ENCODE measurements at regions not wholly inside any gene's neighbourhood (a gene's known extent, or its start where the extent isn't known, plus 50 kb on each side); places are given as distances from the start of the nearest gene placed in this dataset.

DNA sequence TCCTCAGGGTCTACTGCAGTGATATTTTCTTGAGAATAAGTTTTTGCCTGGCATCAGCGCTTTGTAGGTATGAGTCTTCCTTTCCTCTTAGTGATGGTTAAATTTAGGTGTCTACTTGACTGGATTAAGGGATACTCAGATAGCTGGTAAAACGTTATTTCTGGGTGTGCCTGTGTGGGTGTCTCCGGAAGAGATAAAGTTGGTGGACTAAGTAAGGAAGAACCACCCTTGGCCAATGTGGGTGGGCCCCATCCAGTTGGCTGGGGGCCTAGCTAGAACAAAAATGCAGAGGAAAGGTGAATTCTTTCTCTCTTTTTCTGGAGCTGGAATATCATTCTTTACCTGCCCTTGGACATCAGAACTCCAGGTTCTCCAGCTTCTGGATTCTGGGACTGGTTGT is 138.8 kb downstream of the ADCYAP1R1 start:
- TF ChIP-seq, protein P1, sequence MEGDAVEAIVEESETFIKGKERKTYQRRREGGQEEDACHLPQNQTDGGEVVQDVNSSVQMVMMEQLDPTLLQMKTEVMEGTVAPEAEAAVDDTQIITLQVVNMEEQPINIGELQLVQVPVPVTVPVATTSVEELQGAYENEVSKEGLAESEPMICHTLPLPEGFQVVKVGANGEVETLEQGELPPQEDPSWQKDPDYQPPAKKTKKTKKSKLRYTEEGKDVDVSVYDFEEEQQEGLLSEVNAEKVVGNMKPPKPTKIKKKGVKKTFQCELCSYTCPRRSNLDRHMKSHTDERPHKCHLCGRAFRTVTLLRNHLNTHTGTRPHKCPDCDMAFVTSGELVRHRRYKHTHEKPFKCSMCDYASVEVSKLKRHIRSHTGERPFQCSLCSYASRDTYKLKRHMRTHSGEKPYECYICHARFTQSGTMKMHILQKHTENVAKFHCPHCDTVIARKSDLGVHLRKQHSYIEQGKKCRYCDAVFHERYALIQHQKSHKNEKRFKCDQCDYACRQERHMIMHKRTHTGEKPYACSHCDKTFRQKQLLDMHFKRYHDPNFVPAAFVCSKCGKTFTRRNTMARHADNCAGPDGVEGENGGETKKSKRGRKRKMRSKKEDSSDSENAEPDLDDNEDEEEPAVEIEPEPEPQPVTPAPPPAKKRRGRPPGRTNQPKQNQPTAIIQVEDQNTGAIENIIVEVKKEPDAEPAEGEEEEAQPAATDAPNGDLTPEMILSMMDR (IDR thresholded peaks at IDR 0.05; ENCODE audit: low read depth, low read length): no peak
- no peak for DNase-seq (ENCODE audit: extremely low read depth, low read depth)

DNA sequence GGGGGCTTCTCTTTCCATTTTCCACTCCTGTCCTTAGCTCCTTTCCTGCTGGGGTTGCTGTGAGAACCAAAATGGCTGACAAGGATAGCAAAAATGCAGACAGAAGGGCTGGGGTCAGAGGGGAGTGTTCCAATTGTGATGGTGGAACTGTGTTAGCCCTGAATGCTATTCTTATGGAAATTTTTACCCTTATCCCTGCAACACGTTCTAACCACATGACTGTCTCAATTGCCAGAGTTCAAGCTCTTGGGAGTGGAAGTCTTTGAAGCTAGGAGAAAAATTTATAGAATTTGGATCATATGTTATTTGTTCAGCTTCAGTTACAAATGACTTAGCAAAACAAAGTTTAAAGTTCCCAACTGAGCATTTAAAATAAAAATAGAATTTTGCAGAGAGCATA is 134.1 kb downstream of the ADCYAP1R1 start:
- no peak for DNase-seq (ENCODE audit: extremely low read depth, low read depth)
- TF ChIP-seq, protein P1 (IDR thresholded peaks at IDR 0.05; ENCODE audit: low read depth, low read length): no peak

DNA sequence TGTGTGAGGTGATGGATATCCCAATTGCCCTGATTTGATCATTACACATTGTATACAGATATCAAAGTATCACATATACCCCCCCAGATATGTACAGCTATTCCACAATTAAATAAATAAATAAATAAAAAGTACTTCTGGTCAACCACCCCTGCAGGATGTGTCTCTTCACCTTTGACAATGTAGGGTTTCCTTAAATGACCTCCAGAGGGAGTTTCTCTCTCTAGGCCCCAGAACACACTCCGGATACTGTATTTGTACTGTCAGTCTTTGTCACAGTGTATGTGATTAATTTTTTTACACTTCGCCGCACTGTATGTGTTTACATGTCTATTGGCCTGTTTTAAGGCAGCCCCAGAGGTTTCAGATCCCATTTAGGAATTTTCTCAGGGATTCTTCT is 123.6 kb downstream of the ADCYAP1R1 start:
- no peak for DNase-seq (ENCODE audit: extremely low read depth, low read depth)
- TF ChIP-seq, protein P1 (IDR thresholded peaks at IDR 0.05; ENCODE audit: low read depth, low read length): no peak; the same call in 1 of the 2 replicates

DNA sequence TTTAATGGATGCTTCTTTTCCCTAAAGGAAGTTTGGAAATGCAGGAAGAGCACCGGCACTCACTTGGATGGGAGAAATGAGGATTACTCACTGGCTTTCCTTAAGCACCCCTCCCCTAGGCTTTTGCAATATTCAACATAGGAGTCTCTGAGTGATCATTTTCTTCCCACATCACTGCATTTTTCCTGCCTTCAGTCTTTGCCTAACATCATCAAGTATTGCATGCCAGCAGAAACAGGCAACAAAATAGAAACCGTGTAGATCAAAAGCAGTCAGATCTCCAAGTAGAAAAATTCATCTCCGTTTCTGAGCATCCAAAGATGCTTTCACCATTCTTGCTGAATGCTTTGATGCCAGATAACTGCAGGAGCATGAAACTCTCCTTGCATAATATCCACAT is 119.9 kb downstream of the ADCYAP1R1 start:
- TF ChIP-seq, protein P1 (IDR thresholded peaks at IDR 0.05; ENCODE audit: low read depth, low read length): no peak
- DNase-seq (ENCODE audit: extremely low read depth, low read depth): no peak

DNA sequence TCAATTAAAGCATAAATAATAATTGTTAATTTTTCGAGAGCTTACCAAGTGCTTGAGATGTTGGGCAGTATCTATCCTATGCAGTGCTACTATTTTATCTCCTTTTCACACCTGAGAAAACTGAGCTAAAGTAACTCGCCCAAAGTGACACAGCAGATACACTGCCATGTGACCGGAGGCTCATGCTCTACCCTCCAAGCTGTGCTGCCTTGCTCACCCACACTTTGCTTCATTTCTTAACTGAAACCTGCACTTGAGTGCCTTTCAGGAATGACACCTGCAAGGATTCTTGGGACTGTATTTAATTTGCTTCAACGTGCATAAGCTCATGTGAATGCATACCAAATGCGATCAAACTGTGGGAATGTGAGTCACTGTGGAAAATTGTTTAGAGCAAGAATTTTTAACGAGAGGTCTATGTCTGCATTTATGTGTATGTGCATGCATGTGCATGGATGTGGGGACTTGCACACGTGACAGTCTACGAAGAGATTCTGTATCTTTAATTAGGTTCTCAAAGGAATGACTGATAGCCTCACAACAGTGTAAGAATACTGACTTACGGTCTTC is 119.2 kb downstream of the ADCYAP1R1 start:
- no peak for DNase-seq (ENCODE audit: extremely low read depth, low read depth)
- TF ChIP-seq, protein P1 (IDR thresholded peaks at IDR 0.05; ENCODE audit: low read depth, low read length): no peak

Data from AG09319 (cell line).